Adrenal gland (tissue), 5 donors: ENCODE measurements at regions not wholly inside any gene's neighbourhood (a gene's known extent, or its start where the extent isn't known, plus 50 kb on each side); places are given as distances from the start of the nearest gene placed in this dataset.

Experiments used
- POLR2A ChIP-seq, 2 donors: fragments of 450-650 bp; IDR thresholded peaks; one replicate each; pipeline ENCODE4 v1.6.1; 2017; ENCODE audit warnings: antibody characterized with exemption in 2 of 2, mild to moderate bottlenecking in 2 of 2, moderate library complexity in 1 of 2
- TF ChIP-seq, protein P1 (sequence below), 6 experiments: fragments of 450-650 bp in 4 of 6; fragments of 200-600 bp in 2 of 6; sonication (generic) in 1 of 6; IDR thresholded peaks; 1 replicate in 5 of 6; 2 replicates in 1 of 6; pipeline versions ENCODE4 v1.5.1 to v1.8.0; 2016 to 2021; ENCODE audit warnings: antibody characterized with exemption in 6 of 6, mild to moderate bottlenecking in 2 of 6, moderate library complexity in 1 of 6
- donor health status: DM: no; HTN: no; CAD: no.

GRCh38 chr1:199778324-199778955 lies 249.1 kb upstream of the NR5A2 start:
- no peak for TF ChIP-seq POLR2A (IDR thresholded peaks at IDR 0.05)
- TF ChIP-seq, protein P1, sequence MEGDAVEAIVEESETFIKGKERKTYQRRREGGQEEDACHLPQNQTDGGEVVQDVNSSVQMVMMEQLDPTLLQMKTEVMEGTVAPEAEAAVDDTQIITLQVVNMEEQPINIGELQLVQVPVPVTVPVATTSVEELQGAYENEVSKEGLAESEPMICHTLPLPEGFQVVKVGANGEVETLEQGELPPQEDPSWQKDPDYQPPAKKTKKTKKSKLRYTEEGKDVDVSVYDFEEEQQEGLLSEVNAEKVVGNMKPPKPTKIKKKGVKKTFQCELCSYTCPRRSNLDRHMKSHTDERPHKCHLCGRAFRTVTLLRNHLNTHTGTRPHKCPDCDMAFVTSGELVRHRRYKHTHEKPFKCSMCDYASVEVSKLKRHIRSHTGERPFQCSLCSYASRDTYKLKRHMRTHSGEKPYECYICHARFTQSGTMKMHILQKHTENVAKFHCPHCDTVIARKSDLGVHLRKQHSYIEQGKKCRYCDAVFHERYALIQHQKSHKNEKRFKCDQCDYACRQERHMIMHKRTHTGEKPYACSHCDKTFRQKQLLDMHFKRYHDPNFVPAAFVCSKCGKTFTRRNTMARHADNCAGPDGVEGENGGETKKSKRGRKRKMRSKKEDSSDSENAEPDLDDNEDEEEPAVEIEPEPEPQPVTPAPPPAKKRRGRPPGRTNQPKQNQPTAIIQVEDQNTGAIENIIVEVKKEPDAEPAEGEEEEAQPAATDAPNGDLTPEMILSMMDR (IDR thresholded peaks at IDR 0.05): no peak
